ENCODE measurements at regions not wholly inside any gene's neighbourhood (a gene's known extent, or its start where the extent isn't known, plus 50 kb on each side); places are given as distances from the start of the nearest gene placed in this dataset.
"Not testable (repeated sequence)": the region's sequence is repeated elsewhere in the genome, so short reads cannot be mapped to it uniquely, and the experiment has no call there.

GRCh38 chr14:49960453-49960852 is 67.6 kb downstream of the ARF6 start:
- no peak for DNase-seq (ENCODE audit: low read depth)
- Histone ChIP-seq H3K36me3 (ENCODE audit: control insufficient read depth, insufficient read depth, low read length) (no peaks in the 10 kb centered on the region), H3K27me3 (ENCODE audit: control insufficient read depth, insufficient read depth, low read length) (no peaks in the 10 kb centered on the region), H3K4me3 (ENCODE audit: low read depth, low read length) (no peak overlapping the region)
- TF ChIP-seq, protein P1, sequence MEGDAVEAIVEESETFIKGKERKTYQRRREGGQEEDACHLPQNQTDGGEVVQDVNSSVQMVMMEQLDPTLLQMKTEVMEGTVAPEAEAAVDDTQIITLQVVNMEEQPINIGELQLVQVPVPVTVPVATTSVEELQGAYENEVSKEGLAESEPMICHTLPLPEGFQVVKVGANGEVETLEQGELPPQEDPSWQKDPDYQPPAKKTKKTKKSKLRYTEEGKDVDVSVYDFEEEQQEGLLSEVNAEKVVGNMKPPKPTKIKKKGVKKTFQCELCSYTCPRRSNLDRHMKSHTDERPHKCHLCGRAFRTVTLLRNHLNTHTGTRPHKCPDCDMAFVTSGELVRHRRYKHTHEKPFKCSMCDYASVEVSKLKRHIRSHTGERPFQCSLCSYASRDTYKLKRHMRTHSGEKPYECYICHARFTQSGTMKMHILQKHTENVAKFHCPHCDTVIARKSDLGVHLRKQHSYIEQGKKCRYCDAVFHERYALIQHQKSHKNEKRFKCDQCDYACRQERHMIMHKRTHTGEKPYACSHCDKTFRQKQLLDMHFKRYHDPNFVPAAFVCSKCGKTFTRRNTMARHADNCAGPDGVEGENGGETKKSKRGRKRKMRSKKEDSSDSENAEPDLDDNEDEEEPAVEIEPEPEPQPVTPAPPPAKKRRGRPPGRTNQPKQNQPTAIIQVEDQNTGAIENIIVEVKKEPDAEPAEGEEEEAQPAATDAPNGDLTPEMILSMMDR (IDR thresholded peaks at IDR 0.05; ENCODE audit: insufficient read depth, low read length, poor library complexity, severe bottlenecking) = no peak

DNA sequence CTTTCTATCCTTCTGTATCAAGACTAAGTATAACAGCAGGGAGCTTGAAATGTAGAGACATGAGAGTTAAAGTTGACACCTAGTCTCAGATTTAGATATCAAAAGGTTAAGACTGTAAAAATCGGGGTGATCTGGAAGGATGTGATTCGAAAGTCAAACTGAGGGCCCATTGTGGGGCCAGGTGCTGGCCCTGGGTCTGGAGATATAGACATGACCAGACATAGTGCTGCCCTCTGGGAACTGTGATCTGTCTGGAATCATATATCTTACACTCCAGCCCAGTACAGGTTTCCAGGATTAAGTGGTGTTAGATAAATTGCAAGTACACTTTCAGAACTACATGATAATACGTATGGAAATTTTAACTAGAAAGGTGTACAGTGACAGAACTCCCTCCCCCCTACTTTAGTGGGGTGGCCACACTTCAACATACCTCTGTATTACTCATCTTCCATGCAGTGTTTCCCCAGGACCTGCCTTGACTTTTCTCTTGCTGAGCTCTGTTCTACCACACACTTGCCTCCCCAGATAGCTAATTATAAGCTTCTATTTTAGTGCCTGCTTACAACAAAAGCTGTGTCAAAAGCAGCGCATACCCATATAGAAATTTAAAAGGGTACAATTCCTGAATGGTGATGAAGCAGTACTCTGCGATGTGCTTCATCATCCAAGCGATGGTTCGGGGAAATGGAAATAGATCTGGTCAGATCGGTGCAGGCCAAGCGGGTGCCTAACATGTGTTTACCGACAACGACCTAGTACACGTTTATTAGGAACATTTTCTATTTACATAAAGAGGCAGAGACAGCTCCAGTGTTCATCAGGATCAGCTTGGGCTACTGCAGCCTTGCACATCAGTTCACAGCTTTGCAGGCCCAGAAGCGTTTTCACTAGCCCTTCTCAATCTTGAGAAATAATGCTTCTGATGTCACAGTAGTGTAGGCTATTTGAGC is 68.7 kb downstream of the ARF6 start:
- no peak for DNase-seq (ENCODE audit: low read depth)
- H3K4me3 ChIP-seq (ENCODE audit: low read depth, low read length) = no peak overlapping the region
- TF ChIP-seq, protein P1 (IDR thresholded peaks at IDR 0.05; ENCODE audit: insufficient read depth, low read length, poor library complexity, severe bottlenecking) = no peak

GRCh38 chr14:49962621-49963020 is 69.7 kb downstream of the ARF6 start:
- TF ChIP-seq, protein P1 (IDR thresholded peaks at IDR 0.05; ENCODE audit: insufficient read depth, low read length, poor library complexity, severe bottlenecking) = no peak
- no peaks in the 10 kb centered on the region for H3K27me3 ChIP-seq (ENCODE audit: control insufficient read depth, insufficient read depth, low read length)
- DNase-seq (ENCODE audit: low read depth) = no peak
- no peaks in the 10 kb centered on the region for H3K36me3 ChIP-seq (ENCODE audit: control insufficient read depth, insufficient read depth, low read length)
- H3K4me3 ChIP-seq (ENCODE audit: low read depth, low read length) = no peak overlapping the region

More for the DNA sequence above, 68.7 kb downstream of the ARF6 start:
- H3K27me3 ChIP-seq (ENCODE audit: control insufficient read depth, insufficient read depth, low read length) = no peaks in the 10 kb centered on the region
- H3K36me3 ChIP-seq (ENCODE audit: control insufficient read depth, insufficient read depth, low read length) = no peaks in the 10 kb centered on the region

GRCh38 chr14:49965068-49965651 is 72.3 kb downstream of the ARF6 start:
- DNase-seq (ENCODE audit: low read depth); H3K27me3 ChIP-seq (ENCODE audit: control insufficient read depth, insufficient read depth, low read length); H3K36me3 ChIP-seq (ENCODE audit: control insufficient read depth, insufficient read depth, low read length); H3K4me3 ChIP-seq (ENCODE audit: low read depth, low read length): not testable (repeated sequence)

DNA sequence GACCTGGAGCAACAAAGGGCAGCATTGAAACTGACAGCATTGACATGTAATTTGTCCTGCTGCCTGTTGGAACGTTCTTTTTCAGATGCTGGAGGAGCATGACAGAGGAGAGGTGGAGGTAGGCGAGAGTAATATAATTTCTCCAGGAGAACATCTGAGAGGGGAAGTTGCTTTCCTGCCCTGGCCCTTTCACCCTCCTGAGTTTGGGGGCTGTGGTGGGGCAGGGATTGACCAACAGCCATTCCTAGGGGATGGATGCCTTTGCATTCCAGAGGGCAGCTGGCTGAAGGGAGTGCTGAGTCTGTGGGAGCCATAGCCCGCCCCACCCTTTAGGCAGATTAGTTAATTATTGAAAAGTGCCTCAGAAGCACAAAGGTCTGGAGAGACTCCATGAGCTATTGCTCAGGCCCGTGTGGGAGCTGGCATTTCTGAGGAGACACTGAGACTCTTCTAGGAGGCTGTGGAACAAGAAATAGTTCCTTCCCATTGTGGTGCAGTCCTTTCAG is 73.5 kb downstream of the ARF6 start:
- no peak for DNase-seq (ENCODE audit: low read depth)
- Histone ChIP-seq H3K36me3 (ENCODE audit: control insufficient read depth, insufficient read depth, low read length) (no peaks in the 10 kb centered on the region), H3K4me3 (ENCODE audit: low read depth, low read length) (no peak overlapping the region), H3K27me3 (ENCODE audit: control insufficient read depth, insufficient read depth, low read length) (no peaks in the 10 kb centered on the region)
- TF ChIP-seq, protein P1 (IDR thresholded peaks at IDR 0.05; ENCODE audit: insufficient read depth, low read length, poor library complexity, severe bottlenecking) = no peak

DNA sequence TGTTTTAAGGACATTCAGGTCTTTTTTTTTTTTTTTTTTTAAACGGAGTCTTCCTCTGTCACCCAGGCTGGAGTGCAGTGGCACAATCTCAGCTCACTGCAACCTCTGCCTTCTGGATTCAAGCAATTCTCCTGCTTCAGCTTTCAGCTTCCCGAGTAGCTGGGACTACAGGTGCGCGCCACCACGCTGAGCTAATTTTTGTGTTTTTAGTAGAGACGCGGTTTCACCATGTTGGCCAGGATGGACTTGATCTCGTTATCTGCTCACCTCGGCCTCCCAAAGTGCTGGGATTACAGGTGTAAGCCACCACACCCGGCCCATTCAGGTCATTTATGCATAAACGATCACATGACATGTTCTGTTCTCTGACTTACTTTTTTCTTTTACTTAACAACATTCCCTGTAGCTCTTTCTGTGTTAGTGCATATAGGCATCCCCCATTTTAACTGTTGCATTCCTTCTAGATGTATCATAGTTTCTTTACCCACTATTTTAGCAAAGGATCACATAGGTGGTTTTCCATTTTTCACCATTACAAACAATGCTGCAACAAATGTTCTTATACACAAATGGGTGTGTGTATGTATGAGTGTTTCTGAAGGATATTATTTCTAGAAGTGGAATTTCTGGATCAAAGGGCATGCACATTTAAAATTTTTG is 74.2 kb downstream of the ARF6 start:
- H3K36me3 ChIP-seq (ENCODE audit: control insufficient read depth, insufficient read depth, low read length) = no peaks in the 10 kb centered on the region
- no peak overlapping the region for H3K4me3 ChIP-seq (ENCODE audit: low read depth, low read length)
- TF ChIP-seq, protein P1 (IDR thresholded peaks at IDR 0.05; ENCODE audit: insufficient read depth, low read length, poor library complexity, severe bottlenecking) = no peak
- no peaks in the 10 kb centered on the region for H3K27me3 ChIP-seq (ENCODE audit: control insufficient read depth, insufficient read depth, low read length)
- no peak for DNase-seq (ENCODE audit: low read depth)
